ENCODE measurements at regions not wholly inside any gene's neighbourhood (a gene's known extent, or its start where the extent isn't known, plus 50 kb on each side); places are given as distances from the start of the nearest gene placed in this dataset.

- ATAC-seq (no peak), DNase-seq (peak; percentile 5)
- BruUV-seq (replicated peaks): no TSS peak
- H3K4me2 ChIP-seq (ENCODE audit: low read length): no peak overlapping the region
- ChIA-PET POLR2A (ENCODE audit: unreplicated experiment) (no interaction called here), CTCF (no interaction called here)
- no peaks in the 10 kb centered on the region for H3K9me2 ChIP-seq (replicated peaks; ENCODE audit: low read length)
- H3K4me1 ChIP-seq (ENCODE audit: insufficient read depth, low read length): no peaks in the 10 kb centered on the region
- H3K9ac ChIP-seq (ENCODE audit: low read length): no peak overlapping the region
- H2AFZ ChIP-seq (ENCODE audit: low read length): no peak overlapping the region
- H3F3A ChIP-seq (ENCODE audit: low read length, unreplicated experiment): no peaks in the 10 kb centered on the region
- H3K4me3 ChIP-seq (ENCODE audit: low read length): no peak overlapping the region
- intact Hi-C loops (cut with micrococcal nuclease): no loop called here
- no peaks in the 10 kb centered on the region for H3K36me3 ChIP-seq (ENCODE audit: low read depth, low read length)
- H3K27ac ChIP-seq (ENCODE audit: low read length): no peak overlapping the region
- H3K9me3 ChIP-seq (ENCODE audit: low read length): no peaks in the 10 kb centered on the region
- TF ChIP-seq EZH2 (IDR thresholded peaks at IDR 0.05; ENCODE audit: low read length, unreplicated experiment): no peak
- no peak for TF ChIP-seq EZH2phosphoT487 (IDR thresholded peaks at IDR 0.05; ENCODE audit: borderline replicate concordance, low read length)
- TF ChIP-seq CTCF (conservative IDR thresholded peaks at IDR 0.05; ENCODE audit: low read depth, low read length): no peak
- no peaks in the 10 kb centered on the region for H3K27me3 ChIP-seq (ENCODE audit: low read length)
- no peaks in the 10 kb centered on the region for H3K79me2 ChIP-seq (ENCODE audit: low read length)
- no peaks in the 10 kb centered on the region for H4K20me1 ChIP-seq (ENCODE audit: low read length)
These were observed 1420.0 kb upstream of the EYS start for GRCh38 chr6:67127041-67127440.

GRCh38 chr6:67121115-67121514, 1414.1 kb upstream of the EYS start:
- H3K9me2 ChIP-seq (replicated peaks; ENCODE audit: low read length): no peaks in the 10 kb centered on the region
- H3K4me3 ChIP-seq (ENCODE audit: low read length): no peak overlapping the region
- POLR2A ChIA-PET (ENCODE audit: unreplicated experiment): no interaction called here
- BruUV-seq (replicated peaks): no TSS peak
- no peaks in the 10 kb centered on the region for H3K36me3 ChIP-seq (ENCODE audit: low read depth, low read length)
- no peaks in the 10 kb centered on the region for H3K4me1 ChIP-seq (ENCODE audit: insufficient read depth, low read length)
- H3K9me3 ChIP-seq (ENCODE audit: low read length): no peaks in the 10 kb centered on the region
- H3K79me2 ChIP-seq (ENCODE audit: low read length): no peaks in the 10 kb centered on the region
- DNase-seq (no peak), ATAC-seq (no peak)
- CTCF ChIA-PET: no interaction called here
- intact Hi-C loops (cut with micrococcal nuclease): no loop called here
- H3K4me2 ChIP-seq (ENCODE audit: low read length): no peak overlapping the region
- H2AFZ ChIP-seq (ENCODE audit: low read length): no peak overlapping the region
- H4K20me1 ChIP-seq (ENCODE audit: low read length): no peaks in the 10 kb centered on the region
- no peaks in the 10 kb centered on the region for H3K27me3 ChIP-seq (ENCODE audit: low read length)
- no peak overlapping the region for H3K27ac ChIP-seq (ENCODE audit: low read length)
- no peak overlapping the region for H3K9ac ChIP-seq (ENCODE audit: low read length)
- no peak for TF ChIP-seq CTCF (conservative IDR thresholded peaks at IDR 0.05; ENCODE audit: low read depth, low read length)
- TF ChIP-seq EZH2 (IDR thresholded peaks at IDR 0.05; ENCODE audit: low read length, unreplicated experiment): no peak
- no peak for TF ChIP-seq EZH2phosphoT487 (IDR thresholded peaks at IDR 0.05; ENCODE audit: borderline replicate concordance, low read length)
- H3F3A ChIP-seq (ENCODE audit: low read length, unreplicated experiment): no peaks in the 10 kb centered on the region

- Histone ChIP-seq H4K20me1 (ENCODE audit: low read length) (no peaks in the 10 kb centered on the region), H3F3A (ENCODE audit: low read length, unreplicated experiment) (no peaks in the 10 kb centered on the region), H3K4me3 (ENCODE audit: low read length) (no peak overlapping the region), H3K9me3 (ENCODE audit: low read length) (no peaks in the 10 kb centered on the region), H3K27ac (ENCODE audit: low read length) (no peak overlapping the region), H3K36me3 (ENCODE audit: low read depth, low read length) (no peaks in the 10 kb centered on the region), H3K27me3 (ENCODE audit: low read length) (no peaks in the 10 kb centered on the region), H3K4me1 (ENCODE audit: insufficient read depth, low read length) (no peaks in the 10 kb centered on the region), H3K9ac (ENCODE audit: low read length) (no peak overlapping the region), H3K79me2 (ENCODE audit: low read length) (no peaks in the 10 kb centered on the region), H2AFZ (ENCODE audit: low read length) (no peak overlapping the region), H3K9me2 (replicated peaks; ENCODE audit: low read length) (no peaks in the 10 kb centered on the region), H3K4me2 (ENCODE audit: low read length) (no peak overlapping the region)
- no peak for DNase-seq
- CTCF ChIA-PET: no interaction called here
- TF ChIP-seq EZH2 (IDR thresholded peaks at IDR 0.05; ENCODE audit: low read length, unreplicated experiment) (no peak), EZH2phosphoT487 (IDR thresholded peaks at IDR 0.05; ENCODE audit: borderline replicate concordance, low read length) (no peak), CTCF (conservative IDR thresholded peaks at IDR 0.05; ENCODE audit: low read depth, low read length) (no peak)
- no peak for ATAC-seq
- intact Hi-C loops (cut with micrococcal nuclease): no loop called here
- BruUV-seq (replicated peaks): no TSS peak
- POLR2A ChIA-PET (ENCODE audit: unreplicated experiment): no interaction called here
These were observed 1405.1 kb upstream of the EYS start for GRCh38 chr6:67112120-67112519.
